MCF 10A (cell line): ENCODE measurements at regions not wholly inside any gene's neighbourhood (a gene's known extent, or its start where the extent isn't known, plus 50 kb on each side); places are given as distances from the start of the nearest gene placed in this dataset. TPM values are rescaled to one million over a fixed set of nuclear protein-coding genes. Genes with fewer than 3 reads are reported as not detected.
A peak's percentile ranks its signal among the peaks of the same experiment; 100 is the strongest.
"Not testable (repeated sequence)": the region's sequence is repeated elsewhere in the genome, so short reads cannot be mapped to it uniquely, and the experiment has no call there.

Source experiments
- BruUV-seq: library from RNA; stranded (reverse); fragments of 400-500 nt; replicated peaks from 2 replicates; lab custom pipeline; 2021; lab: Mats Ljungman, UMichigan
- CTCF ChIA-PET: fragments of 300-600 bp; sonication (Branson Sonifier 250); formaldehyde crosslinking; extraction: SDS; loops from one replicate; lab custom pipeline; 2021; ENCODE audit warnings: antibody characterized with exemption, inconsistent platforms; lab: Yijun Ruan, JAX
- POLR2A ChIA-PET: fragments of 300-600, 350-650 bp; sonication (Branson Sonifier 250); formaldehyde crosslinking; extraction: SDS; loops from one replicate; lab custom pipeline; 2020; ENCODE audit warnings: antibody characterized with exemption, inconsistent platforms; lab: Yijun Ruan, JAX
- DNase-seq: peaks from one replicate; pipeline ENCODE4 v3.0.0-alpha.2; 2018; ENCODE audit not compliant: unreplicated experiment
- H3K27ac Mint-ChIP-seq: one replicate; pipeline ENCODE4 v1.8.0; 2022; ENCODE audit warnings: mild to moderate bottlenecking, low read depth, mixed read lengths; ENCODE audit not compliant: unreplicated experiment
- H3K27me3 Mint-ChIP-seq: one replicate; pipeline ENCODE4 v1.8.0; 2022; ENCODE audit warnings: mixed read lengths; ENCODE audit not compliant: insufficient read depth, unreplicated experiment
- H3K36me3 Mint-ChIP-seq: one replicate; pipeline ENCODE4 v1.8.0; 2022; ENCODE audit warnings: mild to moderate bottlenecking, moderate library complexity, mixed read lengths; ENCODE audit not compliant: insufficient read depth, unreplicated experiment
- H3K4me1 Mint-ChIP-seq: one replicate; pipeline ENCODE4 v1.8.0; 2022; ENCODE audit warnings: mixed read lengths; ENCODE audit not compliant: insufficient read depth, unreplicated experiment
- H3K4me3 Mint-ChIP-seq: one replicate; pipeline ENCODE4 v1.8.0; 2022; ENCODE audit warnings: mild to moderate bottlenecking, moderate library complexity, mixed read lengths; ENCODE audit not compliant: unreplicated experiment
- H3K9me3 Mint-ChIP-seq: one replicate; pipeline ENCODE4 v1.8.0; 2022; ENCODE audit warnings: mixed read lengths; ENCODE audit not compliant: unreplicated experiment
- CTCF ChIP-seq: fragments of 200-600 bp; IDR thresholded peaks from one replicate; pipeline ENCODE4 v1.8.0; 2022; ENCODE audit warnings: antibody characterized with exemption, mild to moderate bottlenecking; ENCODE audit not compliant: unreplicated experiment
- intact Hi-C: fragments of 100-400 bp; cut with micrococcal nuclease; formaldehyde crosslinking; loops from 2 replicates; pipeline ENCODE4 v1.14.1; 2022
- microRNA-seq: library from miRNA; unstranded; fragments of <30 nt; microRNA quantifications from one replicate; pipeline ENCODE4 v1.2.0, GENCODE V29; 2022

- Mint-ChIP-seq H3K4me3 (peak overlapping the region; percentile 65), H3K4me1 (peaks cover 10% of the 10 kb centered on the region), H3K27me3 (no peaks in the 10 kb centered on the region), H3K27ac (peak overlapping the region; percentile 91), H3K9me3 (no peaks in the 10 kb centered on the region), H3K36me3 (no peaks in the 10 kb centered on the region)
- CTCF ChIA-PET: no interaction called here
- no TSS peak for BruUV-seq
- intact Hi-C loops: no loop called here
- peak; percentile 76 for DNase-seq
- POLR2A ChIA-PET: interaction anchor here (0.6 kb wide), 1 partner anchor 1852 kb away, joined by 3 read pairs; no protein-coding TSS in a partner anchor
- TF ChIP-seq CTCF: no peak
Measured at GRCh38 chrX:28498658-28499057, 88.6 kb upstream of the IL1RAPL1 start.

GRCh38 chrX:28502667-28503066 is 84.6 kb upstream of the IL1RAPL1 start:
- intact Hi-C loops, H3K36me3 Mint-ChIP-seq, H3K27me3 Mint-ChIP-seq, POLR2A ChIA-PET, BruUV-seq, H3K4me3 Mint-ChIP-seq, DNase-seq, CTCF ChIA-PET: not testable (repeated sequence)
- Mint-ChIP-seq H3K4me1 (peaks cover 10% of the 10 kb centered on the region), H3K27ac (peak overlapping the region; percentile 10), H3K9me3 (peaks cover 33% of the 10 kb centered on the region)

GRCh38 chrX:28507650-28508049 is 79.6 kb upstream of the IL1RAPL1 start:
- H3K4me3 Mint-ChIP-seq, H3K27me3 Mint-ChIP-seq, CTCF ChIA-PET, intact Hi-C loops, BruUV-seq, POLR2A ChIA-PET, H3K36me3 Mint-ChIP-seq, DNase-seq, H3K27ac Mint-ChIP-seq, H3K4me1 Mint-ChIP-seq: not testable (repeated sequence)
- peaks cover 33% of the 10 kb centered on the region for H3K9me3 Mint-ChIP-seq

- CTCF ChIA-PET: no interaction called here
- DNase-seq: no peak
Measured at GRCh38 chrX:28520786-28521185, 66.5 kb upstream of the IL1RAPL1 start.

GRCh38 chrX:28528354-28528753 is 58.9 kb upstream of the IL1RAPL1 start:
- H3K4me1 Mint-ChIP-seq, DNase-seq, BruUV-seq, intact Hi-C loops, H3K27me3 Mint-ChIP-seq, H3K9me3 Mint-ChIP-seq, H3K36me3 Mint-ChIP-seq, POLR2A ChIA-PET, H3K4me3 Mint-ChIP-seq, H3K27ac Mint-ChIP-seq: not testable (repeated sequence)
- CTCF ChIA-PET: interaction anchor here (0.7 kb wide), 1 partner anchor 98 kb away, joined by 6 read pairs; no protein-coding TSS in a partner anchor

More at GRCh38 chrX:28520786-28521185, 66.5 kb upstream of the IL1RAPL1 start:
- BruUV-seq: no TSS peak
- no peak overlapping the region for H3K4me3 Mint-ChIP-seq
- TF ChIP-seq CTCF: no peak
- H3K27me3 Mint-ChIP-seq: no peaks in the 10 kb centered on the region
- intact Hi-C loops: no loop called here
- H3K4me1 Mint-ChIP-seq: no peaks in the 10 kb centered on the region
- peaks cover 7% of the 10 kb centered on the region for H3K9me3 Mint-ChIP-seq
- POLR2A ChIA-PET: no interaction called here
- H3K27ac Mint-ChIP-seq: no peak overlapping the region
- H3K36me3 Mint-ChIP-seq: no peaks in the 10 kb centered on the region

Small RNA genes lying in the stretch of these regions (microRNA-seq; reads per million reads assigned to microRNA genes)
- not detected for gene MIR6134
